HG02852 (cell line): ENCODE measurements at regions not wholly inside any gene's neighbourhood (a gene's known extent, or its start where the extent isn't known, plus 50 kb on each side); places are given as distances from the start of the nearest gene placed in this dataset.

ENCODE experiments used
- ATAC-seq: cut with Tn5 transposase; IDR thresholded peaks from one replicate; pipeline ENCODE4 v1.9.1; 2021; ENCODE audit warnings: mild to moderate bottlenecking, moderate library complexity; ENCODE audit not compliant: unreplicated experiment

GRCh38 chr12:124388038-124388671 is 93.3 kb downstream of the RFLNA start:
- no peak for ATAC-seq

DNA sequence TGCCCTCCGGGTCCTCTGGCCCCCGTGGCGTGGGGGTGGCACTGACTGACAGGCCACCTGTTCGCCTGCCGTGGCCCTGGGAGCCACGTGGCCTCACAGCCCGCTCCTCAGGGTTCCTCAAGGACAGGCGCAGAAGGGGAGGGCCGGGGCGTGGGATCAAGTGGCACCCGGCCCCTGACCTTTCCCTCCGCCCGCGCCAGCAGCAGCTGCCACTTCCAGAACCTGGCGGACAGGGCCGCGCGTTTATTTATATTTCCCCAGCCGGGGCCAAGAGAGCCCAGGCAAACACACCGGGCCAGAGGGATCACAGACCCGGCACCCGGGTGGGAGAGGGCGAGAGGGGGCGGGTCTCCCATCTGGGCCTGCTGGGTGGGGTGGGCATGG is 92.6 kb downstream of the RFLNA start:
- no peak for ATAC-seq

DNA sequence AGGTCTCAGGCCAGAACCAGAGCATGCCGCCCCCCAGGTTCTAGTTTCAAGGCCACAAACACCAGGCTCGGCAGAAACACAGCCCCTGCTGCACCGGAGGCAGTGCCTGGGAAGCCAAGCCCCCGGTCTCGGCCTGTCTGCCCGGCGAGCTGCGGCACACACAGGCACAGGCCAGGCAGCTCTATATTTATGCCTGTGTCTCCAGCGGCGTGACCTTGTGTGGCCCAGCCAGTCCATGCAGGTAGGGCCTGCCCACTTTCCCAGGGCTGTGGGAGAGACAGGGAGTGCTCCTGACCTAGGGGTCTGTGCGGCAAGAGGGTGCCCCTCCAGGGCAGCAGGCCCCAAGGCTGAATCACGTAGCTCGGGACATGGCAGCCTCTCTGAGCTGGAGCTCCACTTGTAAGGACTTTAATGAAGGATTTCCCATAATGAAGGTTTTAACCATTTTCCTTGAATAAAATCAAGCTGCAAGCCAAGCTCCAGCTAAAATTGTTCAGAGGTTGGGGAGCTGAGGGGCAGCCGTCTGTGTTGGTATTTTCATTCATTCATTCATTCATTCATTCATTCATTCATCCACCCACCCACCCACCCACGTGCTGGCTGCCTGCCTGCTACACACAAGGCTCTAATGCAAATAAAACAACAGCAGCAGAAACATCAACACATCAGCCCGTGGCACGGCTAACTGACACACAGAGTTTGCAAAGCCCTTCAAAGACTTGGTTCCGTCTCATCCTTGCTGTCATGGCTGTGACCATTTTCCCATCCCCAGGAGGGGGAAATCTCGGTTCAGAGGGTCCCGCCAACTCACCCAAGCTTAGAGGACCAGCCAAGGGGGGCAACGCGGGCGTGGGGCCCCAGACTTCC is 92.0 kb downstream of the RFLNA start:
- ATAC-seq, result no peak

GRCh38 chr12:124386059-124386458 is 91.2 kb downstream of the RFLNA start:
- ATAC-seq, result no peak

DNA sequence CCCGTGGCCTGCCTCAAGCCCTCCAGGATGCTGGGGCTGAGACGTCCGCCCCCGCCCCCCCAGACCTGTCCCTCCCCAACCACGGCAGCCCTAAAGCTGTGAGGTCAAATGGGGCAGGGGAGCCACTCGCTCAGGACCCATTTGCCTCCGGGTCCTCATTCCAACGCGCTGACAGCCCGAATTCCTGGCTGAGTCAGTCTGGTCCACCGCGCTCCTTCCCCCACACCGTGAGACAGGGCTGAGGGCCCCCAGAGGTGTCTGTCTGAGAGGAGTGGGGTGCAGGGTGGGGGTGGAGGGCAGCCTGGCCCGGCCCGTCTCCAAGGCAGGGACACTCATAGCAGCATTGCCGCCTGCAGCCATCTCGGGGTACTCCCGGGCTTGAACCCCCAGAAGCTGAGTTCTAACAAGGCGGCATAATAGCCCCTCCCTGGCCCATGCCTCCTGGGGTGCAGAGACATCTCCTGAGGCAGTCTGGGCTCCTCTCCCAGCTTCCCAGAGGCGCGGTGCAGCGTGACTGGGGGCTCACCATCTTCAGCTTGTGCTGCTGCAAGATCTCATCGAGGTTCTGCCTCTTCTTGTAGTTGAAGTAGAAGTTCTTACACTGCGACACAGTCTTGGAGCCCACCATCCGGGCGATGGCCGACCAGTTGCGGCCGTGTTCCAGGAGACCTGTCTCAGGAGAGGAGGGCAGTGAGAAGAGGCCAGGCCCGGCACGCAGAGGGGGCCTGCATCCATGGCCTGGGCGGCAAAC is 90.5 kb downstream of the RFLNA start:
- ATAC-seq, result no peak

DNA sequence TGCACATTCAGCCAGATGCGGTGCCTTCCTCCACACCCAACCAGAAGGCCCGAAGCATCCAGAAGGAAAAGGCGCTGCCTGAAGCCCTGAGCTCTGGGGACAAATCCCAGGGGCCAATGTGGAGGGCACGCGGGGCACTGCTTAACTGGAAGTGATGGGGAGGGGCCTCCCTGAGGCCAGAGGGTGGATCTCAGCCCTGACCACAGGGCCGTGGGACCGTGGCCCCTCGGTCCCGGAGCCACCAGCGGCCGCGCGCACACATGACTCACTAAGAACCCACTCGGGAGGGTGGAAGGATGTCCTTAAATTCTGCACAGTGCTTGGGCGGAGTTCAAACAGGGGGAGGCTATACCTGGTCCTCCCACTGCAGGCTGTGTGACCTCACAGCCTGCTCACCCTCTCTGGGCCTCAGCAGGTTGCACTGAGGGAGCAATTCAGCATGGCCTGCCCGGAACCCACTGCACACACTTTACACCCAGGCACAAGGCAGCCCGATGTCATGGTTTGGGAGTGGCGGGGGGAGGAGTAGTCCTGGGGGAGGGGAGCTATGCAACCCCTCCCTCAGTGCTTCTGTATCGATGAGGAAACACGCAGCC is 89.5 kb downstream of the RFLNA start:
- ATAC-seq, result no peak

DNA sequence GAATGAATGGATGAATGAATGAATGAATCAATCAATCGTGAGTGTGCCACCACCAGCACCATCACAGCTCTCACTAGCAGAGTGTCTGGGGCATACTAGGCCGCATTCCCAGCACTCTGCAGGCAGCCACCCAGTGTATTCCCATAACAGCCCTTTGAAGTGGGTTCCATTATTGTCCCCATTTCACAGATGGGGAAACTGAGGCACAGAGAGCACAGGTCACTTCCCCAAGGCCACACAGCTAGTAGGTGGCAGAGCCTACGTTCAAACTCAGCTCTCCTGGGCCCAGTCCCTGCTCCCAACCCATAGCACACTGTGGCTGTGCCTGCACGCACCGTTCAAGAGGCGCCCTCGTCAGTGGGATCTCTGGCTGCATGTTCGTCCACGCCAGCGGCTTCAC is 88.1 kb downstream of the RFLNA start:
- no peak for ATAC-seq

DNA sequence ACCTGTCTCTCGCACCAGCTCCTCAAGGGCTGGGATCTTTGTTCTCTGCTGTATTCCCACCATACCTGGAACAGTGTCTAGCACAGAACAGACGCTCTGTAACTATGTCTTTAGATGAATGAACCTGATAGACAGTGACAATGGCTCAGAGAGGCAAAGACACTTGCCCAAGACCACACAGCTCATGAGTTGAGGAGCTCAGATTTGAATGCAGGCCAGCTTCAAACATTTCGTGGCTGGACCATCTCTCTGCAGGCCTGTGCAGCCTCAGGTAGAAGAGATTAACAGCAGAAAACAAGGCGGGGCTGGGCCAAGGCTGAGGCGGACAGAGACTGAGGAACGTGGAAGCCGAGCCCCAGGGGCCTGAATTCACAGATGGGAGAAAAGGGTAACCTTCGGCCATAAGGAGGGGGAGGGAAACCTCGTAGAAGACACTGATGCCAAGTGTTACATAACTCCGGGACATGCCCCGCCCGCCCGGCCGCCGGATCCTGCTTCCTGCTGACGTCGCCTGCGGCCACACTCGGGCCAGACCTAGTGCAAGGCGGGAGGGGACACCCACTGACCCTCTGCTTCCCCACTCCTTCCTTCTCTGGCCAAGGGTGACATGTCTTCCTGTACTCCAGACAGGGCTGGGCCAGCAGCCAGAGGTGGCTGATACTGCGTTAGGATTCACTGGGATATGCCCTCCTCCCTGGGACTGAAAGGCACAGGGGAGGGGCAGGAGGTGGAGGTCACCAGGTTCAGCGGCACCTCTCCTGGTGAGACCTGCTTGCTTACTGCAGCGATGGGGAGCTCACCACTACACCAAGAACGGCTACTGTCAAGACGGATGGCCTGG is 86.8 kb downstream of the RFLNA start:
- no peak for ATAC-seq

- no peak for ATAC-seq
Measured at GRCh38 chr12:124380796-124381455, 86.0 kb downstream of the RFLNA start.

DNA sequence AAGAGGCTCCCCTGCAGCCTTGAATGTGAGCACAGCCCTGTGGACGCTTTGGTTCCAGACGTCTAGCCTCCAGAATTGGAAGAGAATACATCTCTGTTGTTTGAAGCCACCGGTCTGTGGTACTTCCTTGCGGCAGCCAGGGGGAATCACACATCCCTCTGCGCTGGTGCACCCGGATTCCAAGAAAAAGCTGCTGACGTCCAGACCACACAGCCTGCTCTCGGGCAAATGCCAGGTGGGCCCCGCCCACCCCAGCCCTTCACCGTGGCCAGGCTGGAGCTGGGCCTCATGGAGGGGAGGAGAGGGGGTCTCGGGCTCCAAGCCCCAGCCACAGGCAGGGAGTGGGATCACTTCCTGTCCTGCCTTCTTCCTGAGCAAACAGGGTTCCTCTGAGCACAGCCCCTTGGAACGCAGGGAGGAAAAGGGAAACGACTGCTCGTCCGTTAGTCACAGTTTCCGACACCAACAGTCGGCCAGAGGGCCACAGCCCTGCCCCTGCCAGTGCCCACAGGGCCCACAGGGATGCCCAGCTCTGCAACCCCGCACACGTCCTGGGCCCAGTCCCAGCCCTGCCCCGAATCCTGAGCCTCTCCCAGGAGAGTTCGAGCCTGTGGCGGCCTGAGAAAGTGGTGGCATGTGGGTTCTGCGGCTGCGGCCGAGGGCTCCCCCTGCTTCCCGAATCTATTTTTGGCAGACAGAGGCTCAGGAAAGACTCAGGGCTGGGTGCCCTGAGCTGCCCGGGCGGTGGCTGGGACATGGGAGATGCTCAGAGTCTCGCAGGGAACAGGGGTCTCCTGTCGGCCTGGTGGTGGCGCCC is 85.3 kb downstream of the RFLNA start:
- no peak for ATAC-seq

- ATAC-seq, result no peak
Measured at GRCh38 chr12:124379379-124379937, 84.6 kb downstream of the RFLNA start.

DNA sequence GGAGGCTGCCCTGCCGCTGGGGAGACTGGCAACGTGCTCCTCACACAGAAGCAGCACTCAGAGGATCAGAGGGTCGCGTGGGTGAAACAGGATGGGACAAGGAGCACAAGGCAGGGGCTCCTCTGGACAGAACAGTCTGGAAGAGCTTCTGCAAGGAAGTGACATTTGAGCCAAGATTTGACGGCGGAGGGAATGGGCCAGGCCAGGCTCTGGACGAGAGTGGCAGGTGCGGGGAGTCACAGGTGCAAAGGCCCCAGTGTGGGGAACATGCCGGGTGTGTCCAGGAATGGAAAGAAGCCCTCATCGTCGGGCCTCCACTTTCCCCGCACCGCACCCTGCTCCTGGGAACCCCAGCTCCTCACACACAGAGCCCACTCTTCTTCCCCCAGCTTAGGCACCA is 84.0 kb downstream of the RFLNA start:
- ATAC-seq, result no peak

DNA sequence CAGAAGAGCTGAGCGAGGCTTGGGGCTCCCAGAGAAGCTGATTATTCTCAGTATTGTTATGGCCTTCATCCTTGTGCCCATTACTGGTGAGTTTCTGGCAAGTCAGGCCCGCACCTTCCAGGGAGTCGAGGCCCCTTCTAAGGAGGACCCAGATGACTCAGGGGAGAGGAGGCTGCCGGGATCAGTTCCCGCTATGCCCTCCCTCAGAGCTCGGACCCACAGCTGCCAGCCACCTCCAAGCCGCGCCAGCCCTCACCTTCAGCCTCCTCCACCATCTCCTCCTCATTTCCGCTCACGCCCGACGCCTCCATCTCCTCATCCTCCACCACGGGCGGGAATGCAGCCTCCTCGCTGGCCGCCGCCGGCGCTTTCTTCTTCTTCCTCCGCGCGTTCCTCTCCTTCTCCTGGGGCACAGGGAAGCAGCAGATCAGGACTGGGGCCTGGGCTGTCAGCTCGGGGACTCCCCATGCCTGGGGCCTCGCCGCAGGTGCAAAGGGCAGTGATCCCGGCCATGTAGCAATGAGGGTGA is 83.2 kb downstream of the RFLNA start:
- ATAC-seq, result no peak

DNA sequence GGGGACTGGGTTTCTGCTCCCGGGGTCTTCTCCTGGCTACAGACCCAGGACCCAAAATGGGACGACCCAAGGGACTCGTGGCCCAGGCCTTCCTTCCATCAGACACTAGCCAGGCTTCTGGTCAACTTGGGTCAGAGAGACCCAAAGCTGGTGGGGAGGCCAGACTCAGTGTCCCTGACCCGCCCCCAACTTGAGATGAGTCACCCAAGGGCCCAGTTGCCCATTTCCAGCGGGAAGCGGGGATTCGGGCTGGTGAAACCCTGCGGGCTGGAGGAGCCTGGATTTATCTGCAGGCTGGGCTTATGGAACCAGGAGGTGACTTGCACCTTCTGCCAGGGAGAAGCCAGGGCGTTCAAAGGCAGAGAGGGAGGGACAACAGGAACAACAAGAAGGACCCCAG is 81.5 kb downstream of the RFLNA start:
- ATAC-seq, result no peak

GRCh38 chr12:124375789-124376175 is 80.9 kb downstream of the RFLNA start:
- ATAC-seq, result no peak

- ATAC-seq, result no peak
Measured at GRCh38 chr12:124375141-124375788, 80.4 kb downstream of the RFLNA start.

GRCh38 chr12:124374567-124374966 is 79.7 kb downstream of the RFLNA start:
- no peak for ATAC-seq

DNA sequence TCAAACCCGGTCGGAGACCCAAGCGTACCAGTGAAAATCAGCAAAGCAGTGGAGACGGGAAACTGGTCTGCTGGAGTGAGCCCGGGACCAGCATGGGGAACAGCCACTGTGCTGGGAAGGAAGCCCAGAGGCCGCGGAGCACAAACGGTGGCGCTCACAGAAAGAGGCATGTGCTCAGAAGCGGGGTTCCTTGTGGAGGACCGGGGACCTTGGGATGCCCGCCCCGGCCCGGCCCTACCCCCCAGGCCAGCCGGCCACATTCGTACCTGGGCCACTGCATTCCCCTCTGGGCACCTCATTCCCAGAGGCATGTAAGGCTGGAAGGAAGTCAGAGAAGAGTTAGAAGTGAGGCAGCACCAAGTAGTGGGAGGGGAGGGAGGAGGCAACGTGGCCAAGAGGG is 79.3 kb downstream of the RFLNA start:
- ATAC-seq, result no peak
